NOMO-1 treated with dmso at 0.1 percent for 144 hours (cell line): ENCODE measurements at regions not wholly inside any gene's neighbourhood (a gene's known extent, or its start where the extent isn't known, plus 50 kb on each side); places are given as distances from the start of the nearest gene placed in this dataset.

Experiments
- DNase-seq: peaks from one replicate; lab custom pipeline; 2025; ENCODE audit not compliant: unreplicated experiment; lab: John Stamatoyannopoulos, UW

DNA sequence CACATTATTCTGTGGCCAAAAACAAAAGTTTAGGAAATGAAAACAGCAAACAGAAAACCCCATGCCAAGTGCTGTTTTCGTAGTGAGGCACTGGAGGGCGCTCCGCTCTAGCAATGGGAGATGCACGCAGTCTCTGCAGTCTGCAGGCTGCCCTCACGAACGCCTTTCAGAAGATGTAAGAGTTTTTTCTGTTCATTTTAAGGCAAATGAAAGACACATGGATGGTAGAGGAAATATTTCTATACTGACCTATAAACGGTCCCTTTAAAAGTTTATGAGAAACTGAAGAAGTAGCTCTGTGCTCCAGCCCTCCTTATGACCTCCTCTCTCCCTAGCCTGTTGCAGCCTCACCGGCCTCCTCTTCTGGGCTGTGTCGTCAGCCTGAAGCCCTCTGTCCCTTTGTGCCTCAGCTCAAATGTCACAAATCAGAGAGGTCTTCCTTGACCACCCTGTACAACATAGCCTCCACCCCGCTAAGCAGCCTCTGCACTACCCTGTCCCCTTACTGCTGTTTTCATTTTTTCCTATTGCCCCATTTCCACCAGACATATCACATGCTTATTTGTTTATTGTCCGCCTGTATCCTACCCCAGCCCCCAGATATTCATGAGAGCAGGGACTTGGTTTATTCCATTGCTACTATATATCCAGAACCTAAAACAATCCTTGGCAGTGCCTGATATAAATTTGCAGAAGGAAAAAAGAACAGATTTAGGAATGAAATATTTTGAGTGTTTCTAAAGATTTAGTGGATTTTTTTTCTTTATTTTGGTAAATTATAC lies 116.4 kb downstream of the TM9SF2 start:
- DNase-seq, result no peak

DNA sequence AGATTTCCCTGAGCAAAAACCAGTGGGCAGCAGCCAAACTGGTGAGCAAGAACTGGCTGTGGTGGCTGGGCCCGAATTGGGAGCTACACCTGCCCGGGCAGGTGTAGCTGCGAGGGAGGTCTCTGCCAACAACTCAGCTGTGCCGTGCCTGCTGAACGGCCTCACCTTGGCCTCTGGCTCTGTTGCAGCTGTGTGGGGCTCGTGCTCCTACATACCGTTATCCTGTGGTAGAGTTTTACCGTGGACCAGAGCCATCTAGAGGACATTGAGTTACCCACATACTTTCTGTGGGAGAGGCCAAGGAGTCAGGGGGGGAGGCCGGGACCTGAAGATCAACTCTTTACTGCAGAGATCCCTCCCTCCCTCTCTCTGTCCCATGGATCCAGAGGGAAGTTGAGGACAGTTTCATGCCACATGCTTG lies 113.2 kb downstream of the TM9SF2 start:
- DNase-seq, result no peak
